ENCODE measurements at regions not wholly inside any gene's neighbourhood (a gene's known extent, or its start where the extent isn't known, plus 50 kb on each side); places are given as distances from the start of the nearest gene placed in this dataset.

- in situ Hi-C loops (cut with HindIII; ENCODE audit: low sequenced_read_pairs): no loop called here
- no peak for DNase-seq (ENCODE audit: low spot score)
Observed at GRCh38 chr5:2660315-2660714, 91.2 kb downstream of the IRX2 start.

GRCh38 chr5:2658881-2659470 is 92.5 kb downstream of the IRX2 start:
- DNase-seq (ENCODE audit: low spot score): no peak
- in situ Hi-C loops (cut with HindIII; ENCODE audit: low sequenced_read_pairs): no loop called here

- in situ Hi-C loops (cut with HindIII; ENCODE audit: low sequenced_read_pairs): no loop called here
- DNase-seq (ENCODE audit: low spot score): no peak
Observed at GRCh38 chr5:2658447-2658846, 93.0 kb downstream of the IRX2 start.

GRCh38 chr5:2657151-2657550 is 94.3 kb downstream of the IRX2 start:
- in situ Hi-C loops (cut with HindIII; ENCODE audit: low sequenced_read_pairs): no loop called here
- DNase-seq (ENCODE audit: low spot score): no peak

- no peak for DNase-seq (ENCODE audit: low spot score)
- in situ Hi-C loops (cut with HindIII; ENCODE audit: low sequenced_read_pairs): no loop called here
Observed at GRCh38 chr5:2656206-2656605, 95.3 kb downstream of the IRX2 start.

GRCh38 chr5:2653991-2654390 is 97.5 kb downstream of the IRX2 start:
- in situ Hi-C loops (cut with HindIII; ENCODE audit: low sequenced_read_pairs): no loop called here
- DNase-seq (ENCODE audit: low spot score): no peak

GRCh38 chr5:2651116-2651515 is 100.4 kb downstream of the IRX2 start:
- no peak for DNase-seq (ENCODE audit: low spot score)
- in situ Hi-C loops (cut with HindIII; ENCODE audit: low sequenced_read_pairs): no loop called here

GRCh38 chr5:2642684-2643345 is 108.7 kb downstream of the IRX2 start:
- in situ Hi-C loops (cut with HindIII; ENCODE audit: low sequenced_read_pairs): no loop called here

GRCh38 chr5:2640717-2641116 is 110.8 kb downstream of the IRX2 start:
- no peak for DNase-seq (ENCODE audit: low spot score)
- in situ Hi-C loops (cut with HindIII; ENCODE audit: low sequenced_read_pairs): no loop called here

More at GRCh38 chr5:2642684-2643345, 108.7 kb downstream of the IRX2 start:
- DNase-seq (ENCODE audit: low spot score): no peak

GRCh38 chr5:2639425-2639824 is 112.1 kb downstream of the IRX2 start:
- in situ Hi-C loops (cut with HindIII; ENCODE audit: low sequenced_read_pairs): no loop called here
- DNase-seq (ENCODE audit: low spot score): no peak

- in situ Hi-C loops (cut with HindIII; ENCODE audit: low sequenced_read_pairs): no loop called here
- DNase-seq (ENCODE audit: low spot score): no peak
Observed at GRCh38 chr5:2634399-2635176, 116.9 kb downstream of the IRX2 start.

GRCh38 chr5:2633992-2634391 is 117.5 kb downstream of the IRX2 start:
- no peak for DNase-seq (ENCODE audit: low spot score)
- in situ Hi-C loops (cut with HindIII; ENCODE audit: low sequenced_read_pairs): no loop called here

- in situ Hi-C loops (cut with HindIII; ENCODE audit: low sequenced_read_pairs): no loop called here
- no peak for DNase-seq (ENCODE audit: low spot score)
Observed at GRCh38 chr5:2631758-2632157, 119.7 kb downstream of the IRX2 start.

- DNase-seq (ENCODE audit: low spot score): no peak
- in situ Hi-C loops (cut with HindIII; ENCODE audit: low sequenced_read_pairs): no loop called here
Observed at GRCh38 chr5:2629045-2629444, 122.4 kb downstream of the IRX2 start.

GRCh38 chr5:2627867-2628266 is 123.6 kb downstream of the IRX2 start:
- DNase-seq (ENCODE audit: low spot score): no peak
- in situ Hi-C loops (cut with HindIII; ENCODE audit: low sequenced_read_pairs): no loop called here

GRCh38 chr5:2626572-2626971 is 124.9 kb downstream of the IRX2 start:
- DNase-seq (ENCODE audit: low spot score): no peak
- in situ Hi-C loops (cut with HindIII; ENCODE audit: low sequenced_read_pairs): no loop called here

- in situ Hi-C loops (cut with HindIII; ENCODE audit: low sequenced_read_pairs): no loop called here
Observed at GRCh38 chr5:2622866-2623265, 128.6 kb downstream of the IRX2 start.

GRCh38 chr5:2621631-2622030 is 129.8 kb downstream of the IRX2 start:
- in situ Hi-C loops (cut with HindIII; ENCODE audit: low sequenced_read_pairs): no loop called here
- DNase-seq (ENCODE audit: low spot score): no peak

More at GRCh38 chr5:2622866-2623265, 128.6 kb downstream of the IRX2 start:
- no peak for DNase-seq (ENCODE audit: low spot score)

- no peak for DNase-seq (ENCODE audit: low spot score)
- in situ Hi-C loops (cut with HindIII; ENCODE audit: low sequenced_read_pairs): no loop called here
Observed at GRCh38 chr5:2619216-2619615, 132.3 kb downstream of the IRX2 start.

GRCh38 chr5:2617461-2617860 is 134.0 kb downstream of the IRX2 start:
- no peak for DNase-seq (ENCODE audit: low spot score)
- in situ Hi-C loops (cut with HindIII; ENCODE audit: low sequenced_read_pairs): no loop called here
